ENCODE measurements at regions not wholly inside any gene's neighbourhood (a gene's known extent, or its start where the extent isn't known, plus 50 kb on each side); places are given as distances from the start of the nearest gene placed in this dataset.

DNA sequence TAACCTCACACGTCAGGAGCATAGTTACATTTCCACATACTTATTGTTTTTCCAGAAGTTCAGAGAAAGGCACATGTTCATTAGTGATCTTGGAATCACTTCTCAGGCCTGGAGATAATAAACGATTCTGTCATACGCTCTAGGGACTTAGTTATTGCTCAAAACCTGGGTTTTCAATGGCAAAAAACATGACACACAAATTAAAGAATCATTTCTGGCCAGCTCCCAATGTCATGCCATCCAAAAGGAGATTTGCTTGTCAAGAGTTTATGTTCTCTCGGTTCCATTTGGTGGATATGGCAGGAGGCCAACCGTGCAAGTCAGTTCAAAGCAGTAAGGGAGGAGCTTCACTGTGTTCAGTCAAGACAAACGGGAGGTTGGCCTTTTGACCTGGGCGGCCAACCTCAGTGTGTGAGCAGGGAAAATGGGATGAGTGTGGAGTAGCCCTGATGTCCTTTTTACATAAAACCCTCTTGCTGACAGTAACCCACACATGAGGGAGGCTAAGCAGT, 123.4 kb downstream of the NXNL2 start:
- TF ChIP-seq, protein P1, sequence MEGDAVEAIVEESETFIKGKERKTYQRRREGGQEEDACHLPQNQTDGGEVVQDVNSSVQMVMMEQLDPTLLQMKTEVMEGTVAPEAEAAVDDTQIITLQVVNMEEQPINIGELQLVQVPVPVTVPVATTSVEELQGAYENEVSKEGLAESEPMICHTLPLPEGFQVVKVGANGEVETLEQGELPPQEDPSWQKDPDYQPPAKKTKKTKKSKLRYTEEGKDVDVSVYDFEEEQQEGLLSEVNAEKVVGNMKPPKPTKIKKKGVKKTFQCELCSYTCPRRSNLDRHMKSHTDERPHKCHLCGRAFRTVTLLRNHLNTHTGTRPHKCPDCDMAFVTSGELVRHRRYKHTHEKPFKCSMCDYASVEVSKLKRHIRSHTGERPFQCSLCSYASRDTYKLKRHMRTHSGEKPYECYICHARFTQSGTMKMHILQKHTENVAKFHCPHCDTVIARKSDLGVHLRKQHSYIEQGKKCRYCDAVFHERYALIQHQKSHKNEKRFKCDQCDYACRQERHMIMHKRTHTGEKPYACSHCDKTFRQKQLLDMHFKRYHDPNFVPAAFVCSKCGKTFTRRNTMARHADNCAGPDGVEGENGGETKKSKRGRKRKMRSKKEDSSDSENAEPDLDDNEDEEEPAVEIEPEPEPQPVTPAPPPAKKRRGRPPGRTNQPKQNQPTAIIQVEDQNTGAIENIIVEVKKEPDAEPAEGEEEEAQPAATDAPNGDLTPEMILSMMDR (conservative IDR thresholded peaks at IDR 0.05; ENCODE audit: low read length), result no peak
- TF ChIP-seq EZH2phosphoT487 (IDR thresholded peaks at IDR 0.05; ENCODE audit: borderline replicate concordance, low read depth, low read length), result no peak

Measured in OCI-LY7 (cell line).